Kidney (tissue), 13 donors: ENCODE measurements at regions not wholly inside any gene's neighbourhood (a gene's known extent, or its start where the extent isn't known, plus 50 kb on each side); places are given as distances from the start of the nearest gene placed in this dataset.

Experiments used
- DNase-seq, 5 donors: peaks; one replicate each; pipeline ENCODE4 v3.0.0-alpha.2; 2013 to 2020
- FAIRE-seq: peaks from 2 replicates; lab custom pipeline; 2012; peaks lifted over from hg19 to GRCh38; lab: Jason Lieb, UNC
- H3K27ac ChIP-seq, 2 donors: one replicate each; pipeline ENCODE4 v1.7.0; 2013; ENCODE audit warnings: low read depth in 2 of 2, low read length in 2 of 2, inconsistent platforms in 1 of 2
- H3K27me3 ChIP-seq: one replicate; pipeline ENCODE4 v1.7.1; 2013; ENCODE audit warnings: low read length, inconsistent platforms; ENCODE audit not compliant: control insufficient read depth, insufficient read depth
- H3K36me3 ChIP-seq, 3 donors: one replicate each; pipeline versions ENCODE4 v1.7.0 to v1.7.1; 2013; ENCODE audit warnings: low read length in 3 of 3, control low read depth in 1 of 3, inconsistent platforms in 1 of 3; ENCODE audit not compliant: insufficient read depth in 3 of 3, control insufficient read depth in 2 of 3
- H3K4me1 ChIP-seq, 3 donors: one replicate each; pipeline versions ENCODE4 v1.7.0 to v1.7.1; 2013; ENCODE audit warnings: low read length in 3 of 3, inconsistent platforms in 1 of 3, low read depth in 1 of 3; ENCODE audit not compliant: control insufficient read depth in 2 of 3, insufficient read depth in 2 of 3
- H3K4me3 ChIP-seq, 3 donors: one replicate each; pipeline versions ENCODE4 v1.7.0 to v1.8.1; 2013; ENCODE audit warnings: low read length in 3 of 3, control low read depth in 1 of 3, inconsistent platforms in 1 of 3
- H3K9ac ChIP-seq, 3 donors: one replicate each; pipeline versions ENCODE4 v1.7.0 to v1.7.1; 2013; ENCODE audit warnings: low read length in 3 of 3, control low read depth in 1 of 3, inconsistent platforms in 1 of 3
- H3K9me3 ChIP-seq, 3 donors: one replicate each; pipeline versions ENCODE4 v1.7.0 to v1.7.1; 2013; ENCODE audit warnings: low read length in 3 of 3, control low read depth in 1 of 3, inconsistent platforms in 1 of 3; ENCODE audit not compliant: control insufficient read depth in 2 of 3, insufficient read depth in 1 of 3
- intact Hi-C: fragments of 100-400 bp; cut with DNase I; formaldehyde crosslinking; loops from one replicate; pipeline ENCODE4 v1.11.1; 2022
- TF ChIP-seq, protein P1 (sequence below): IDR thresholded peaks from 3 replicates; pipeline ENCODE4 v1.5.1; 2012; ENCODE audit warnings: mild to moderate bottlenecking, moderate library complexity, borderline replicate concordance; ENCODE audit not compliant: insufficient read depth; ENCODE audit errors: extremely low read depth
- donor health status: control.
- donor health status: control.
- donor health status: control.
- donor health status: control.
- donor health status: control.
- donor health status: DM: yes; HTN: yes; CAD: no.
- donor health status: Normal renal cell carcinoma (clear cell type).

DNA sequence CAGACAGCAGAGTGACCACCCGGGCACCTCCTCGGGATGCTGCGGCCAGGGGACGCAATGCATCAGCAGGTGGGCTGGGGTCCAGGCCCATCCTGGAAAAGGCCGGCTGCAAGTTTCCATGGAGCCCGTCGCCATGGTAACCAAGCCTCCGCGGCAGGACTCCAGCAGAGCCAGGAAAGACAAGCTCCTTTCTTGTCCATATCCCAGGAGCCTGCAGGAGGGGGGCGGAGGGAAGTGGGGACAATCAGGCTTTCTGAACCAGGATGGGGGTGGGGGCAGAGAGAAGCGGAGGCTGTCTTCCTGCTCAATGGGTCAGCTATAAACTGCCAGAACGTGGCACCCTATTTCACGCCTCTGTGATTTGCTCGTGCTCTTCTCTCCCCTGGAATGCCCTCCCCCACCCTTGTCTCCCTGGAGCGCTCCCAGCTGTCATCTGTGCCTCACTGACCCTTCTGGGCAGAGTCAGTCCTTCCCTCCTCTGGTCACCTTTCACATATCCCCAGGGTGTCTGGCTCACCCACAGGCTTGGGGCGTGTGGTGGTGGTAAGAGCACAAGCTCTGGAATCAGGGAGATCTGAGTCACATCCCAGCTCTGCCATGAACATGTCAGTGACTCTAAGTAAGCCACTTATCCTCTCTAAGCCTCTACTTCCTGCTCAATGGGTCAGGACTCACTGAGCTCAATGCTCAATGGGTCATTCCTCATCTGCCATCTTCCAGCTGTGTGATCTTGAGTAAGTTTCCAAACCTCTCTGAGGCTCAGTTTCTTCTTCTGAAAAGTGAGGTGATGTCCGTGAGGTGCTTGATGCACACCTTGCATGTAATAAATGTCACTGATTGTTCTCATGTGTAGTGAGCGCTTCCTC, 58.9 kb upstream of the LAPTM5 start:
- peaks cover 0 to 3% (median 0%) of the 10 kb centered on the region in 3 donors for H3K4me1 ChIP-seq
- intact Hi-C loops: no loop called here
- TF ChIP-seq, protein P1, sequence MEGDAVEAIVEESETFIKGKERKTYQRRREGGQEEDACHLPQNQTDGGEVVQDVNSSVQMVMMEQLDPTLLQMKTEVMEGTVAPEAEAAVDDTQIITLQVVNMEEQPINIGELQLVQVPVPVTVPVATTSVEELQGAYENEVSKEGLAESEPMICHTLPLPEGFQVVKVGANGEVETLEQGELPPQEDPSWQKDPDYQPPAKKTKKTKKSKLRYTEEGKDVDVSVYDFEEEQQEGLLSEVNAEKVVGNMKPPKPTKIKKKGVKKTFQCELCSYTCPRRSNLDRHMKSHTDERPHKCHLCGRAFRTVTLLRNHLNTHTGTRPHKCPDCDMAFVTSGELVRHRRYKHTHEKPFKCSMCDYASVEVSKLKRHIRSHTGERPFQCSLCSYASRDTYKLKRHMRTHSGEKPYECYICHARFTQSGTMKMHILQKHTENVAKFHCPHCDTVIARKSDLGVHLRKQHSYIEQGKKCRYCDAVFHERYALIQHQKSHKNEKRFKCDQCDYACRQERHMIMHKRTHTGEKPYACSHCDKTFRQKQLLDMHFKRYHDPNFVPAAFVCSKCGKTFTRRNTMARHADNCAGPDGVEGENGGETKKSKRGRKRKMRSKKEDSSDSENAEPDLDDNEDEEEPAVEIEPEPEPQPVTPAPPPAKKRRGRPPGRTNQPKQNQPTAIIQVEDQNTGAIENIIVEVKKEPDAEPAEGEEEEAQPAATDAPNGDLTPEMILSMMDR: no peak
- no peak overlapping the region for H3K27ac ChIP-seq
- H3K9me3 ChIP-seq: no peaks in the 10 kb centered on the region
- DNase-seq (peak; percentile 92 to 94 (median 93)), FAIRE-seq (no peak)
- no peak overlapping the region for H3K4me3 ChIP-seq
- no peaks in the 10 kb centered on the region for H3K36me3 ChIP-seq
- H3K27me3 ChIP-seq: no peaks in the 10 kb centered on the region
- H3K9ac ChIP-seq: peak overlapping the region in 1 of 3 donors; percentile 15

DNA sequence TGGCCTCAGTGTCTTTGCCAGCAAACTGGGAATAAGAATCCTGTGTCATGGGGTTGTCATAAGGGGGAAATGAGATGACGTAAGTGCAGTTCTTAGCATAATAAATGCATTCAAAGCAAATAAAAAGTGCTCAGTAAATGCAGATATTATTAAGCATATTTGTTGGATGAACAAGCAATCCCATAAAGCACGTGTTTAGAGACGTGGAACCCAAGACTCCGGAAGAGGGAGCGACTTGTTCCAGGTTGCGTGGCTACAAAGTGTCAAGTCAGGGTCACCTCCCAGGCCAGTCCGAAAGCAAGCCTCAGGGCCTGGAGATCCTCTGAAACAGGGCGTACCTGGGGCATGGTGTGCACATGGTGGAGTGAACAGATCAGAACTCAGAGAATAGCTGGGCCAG, 58.0 kb upstream of the LAPTM5 start:
- TF ChIP-seq, protein P1: no peak
- H3K4me1 ChIP-seq: peaks cover 0 to 3% (median 0%) of the 10 kb centered on the region in 3 donors
- no peak overlapping the region for H3K27ac ChIP-seq
- intact Hi-C loops: no loop called here
- no peak overlapping the region for H3K4me3 ChIP-seq
- H3K9ac ChIP-seq: no peak overlapping the region
- H3K9me3 ChIP-seq: no peaks in the 10 kb centered on the region
- DNase-seq (no peak), FAIRE-seq (no peak)
- peaks cover 2% of the 10 kb centered on the region for H3K27me3 ChIP-seq
- no peaks in the 10 kb centered on the region for H3K36me3 ChIP-seq

DNA sequence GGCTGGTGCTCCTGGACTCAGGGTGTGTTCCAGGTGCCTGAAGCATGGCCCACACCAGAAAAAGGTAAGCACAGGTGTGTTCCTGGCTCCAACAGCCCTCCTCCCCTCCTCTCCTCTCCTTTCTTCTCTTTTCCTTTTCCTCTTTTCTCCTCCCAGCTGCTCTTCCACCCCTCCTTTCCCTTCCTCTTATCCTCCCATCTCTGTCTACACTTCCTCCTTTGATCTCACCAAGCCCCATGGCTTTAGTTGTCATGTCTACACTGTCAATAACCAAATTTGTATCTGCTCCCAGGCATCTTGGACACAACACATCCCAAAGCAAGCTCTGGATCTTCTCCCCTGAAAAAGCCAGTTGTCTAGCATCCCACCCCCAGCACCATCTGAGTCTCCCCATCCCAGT, 56.7 kb upstream of the LAPTM5 start:
- H3K9me3 ChIP-seq: no peaks in the 10 kb centered on the region
- H3K4me1 ChIP-seq: peaks cover 0 to 3% (median 0%) of the 10 kb centered on the region in 3 donors
- DNase-seq: no peak
- no peaks in the 10 kb centered on the region for H3K36me3 ChIP-seq
- no peak overlapping the region for H3K27ac ChIP-seq
- intact Hi-C loops: no loop called here
- H3K4me3 ChIP-seq: no peak overlapping the region
- no peak overlapping the region for H3K9ac ChIP-seq
- no peak for FAIRE-seq
- H3K27me3 ChIP-seq: peaks cover 2% of the 10 kb centered on the region
- TF ChIP-seq, protein P1: no peak
